Activated naive CD8-positive, alpha-beta T cell treated with anti-CD3 and anti-CD28 coated beads, Interleukin-2, amount 10 ng/mL, durations not matched to agents 7 days and 5 days (primary cell): ENCODE measurements at regions not wholly inside any gene's neighbourhood (a gene's known extent, or its start where the extent isn't known, plus 50 kb on each side); places are given as distances from the start of the nearest gene placed in this dataset.

Source experiments
- ATAC-seq: fragments of 150-1000 bp; cut with Tn5 transposase; one replicate; pipeline ENCODE4 v1.10.0; 2021; ENCODE audit warnings: low read depth, moderate library complexity
- POLR2A ChIA-PET: fragments of 350-600 bp; sonication (Branson Sonifier 250); formaldehyde crosslinking; loops from one replicate; lab custom pipeline; 2021; ENCODE audit warnings: antibody characterized with exemption; lab: Charles Lee
- DNase-seq: peaks from one replicate; pipeline ENCODE4 v3.0.0; 2021
- H3K27ac Mint-ChIP-seq: one replicate; pipeline ENCODE4 v1.8.0; 2022; ENCODE audit warnings: mild to moderate bottlenecking, mixed read lengths
- H3K27me3 Mint-ChIP-seq: one replicate; pipeline ENCODE4 v1.8.0; 2022; ENCODE audit warnings: mild to moderate bottlenecking, moderate library complexity, mixed read lengths
- H3K36me3 Mint-ChIP-seq: one replicate; pipeline ENCODE4 v1.8.0; 2021; ENCODE audit warnings: mild to moderate bottlenecking, mixed read lengths
- H3K4me1 Mint-ChIP-seq: one replicate; pipeline ENCODE4 v1.8.0; 2021; ENCODE audit warnings: mixed read lengths
- H3K4me3 Mint-ChIP-seq: one replicate; pipeline ENCODE4 v1.8.0; 2022; ENCODE audit warnings: mild to moderate bottlenecking, moderate library complexity, mixed read lengths
- H3K9me3 Mint-ChIP-seq: one replicate; pipeline ENCODE4 v1.8.0; 2021; ENCODE audit warnings: mixed read lengths

DNA sequence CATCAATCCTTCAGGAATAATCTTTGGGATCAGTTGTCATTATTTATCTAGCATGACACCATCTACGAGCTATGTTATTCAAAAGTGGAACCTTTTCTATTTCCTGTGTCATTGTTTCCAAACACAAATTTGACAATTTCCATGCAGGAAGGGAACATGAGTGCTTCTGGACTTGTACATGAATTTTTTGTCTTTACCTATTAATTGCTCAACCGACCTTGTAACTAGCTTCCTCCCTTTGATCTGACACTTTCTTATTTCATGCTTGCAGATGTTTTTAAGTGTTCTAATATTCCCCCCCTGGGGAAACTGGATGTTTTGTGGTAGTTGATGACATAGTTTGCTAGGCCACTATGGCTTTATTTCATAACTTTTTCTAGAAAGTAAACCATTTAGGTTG lies 139.4 kb downstream of the BMP2 start:
- Mint-ChIP-seq H3K9me3 (peaks cover 2% of the 10 kb centered on the region), H3K36me3 (no peaks in the 10 kb centered on the region), H3K27me3 (no peaks in the 10 kb centered on the region), H3K27ac (no peak overlapping the region), H3K4me1 (no peaks in the 10 kb centered on the region), H3K4me3 (no peak overlapping the region)
- DNase-seq (no peak), ATAC-seq (no peak)
- POLR2A ChIA-PET = no interaction called here

- no peaks in the 10 kb centered on the region for H3K27me3 Mint-ChIP-seq
- H3K4me1 Mint-ChIP-seq = no peaks in the 10 kb centered on the region
- no peak for ATAC-seq
- no peak for DNase-seq
- H3K4me3 Mint-ChIP-seq = no peak overlapping the region
- H3K36me3 Mint-ChIP-seq = no peaks in the 10 kb centered on the region
- no peak overlapping the region for H3K27ac Mint-ChIP-seq
- POLR2A ChIA-PET = no interaction called here
- H3K9me3 Mint-ChIP-seq = peaks cover 3% of the 10 kb centered on the region
Observed at GRCh38 chr20:6908673-6909072, 141.2 kb downstream of the BMP2 start.

GRCh38 chr20:6909608-6910007 lies 142.1 kb downstream of the BMP2 start:
- POLR2A ChIA-PET = no interaction called here
- no peak for DNase-seq
- Mint-ChIP-seq H3K36me3 (no peaks in the 10 kb centered on the region), H3K4me3 (no peak overlapping the region), H3K9me3 (peaks cover 3% of the 10 kb centered on the region), H3K27ac (no peak overlapping the region), H3K4me1 (no peaks in the 10 kb centered on the region), H3K27me3 (no peaks in the 10 kb centered on the region)
- ATAC-seq = no peak

DNA sequence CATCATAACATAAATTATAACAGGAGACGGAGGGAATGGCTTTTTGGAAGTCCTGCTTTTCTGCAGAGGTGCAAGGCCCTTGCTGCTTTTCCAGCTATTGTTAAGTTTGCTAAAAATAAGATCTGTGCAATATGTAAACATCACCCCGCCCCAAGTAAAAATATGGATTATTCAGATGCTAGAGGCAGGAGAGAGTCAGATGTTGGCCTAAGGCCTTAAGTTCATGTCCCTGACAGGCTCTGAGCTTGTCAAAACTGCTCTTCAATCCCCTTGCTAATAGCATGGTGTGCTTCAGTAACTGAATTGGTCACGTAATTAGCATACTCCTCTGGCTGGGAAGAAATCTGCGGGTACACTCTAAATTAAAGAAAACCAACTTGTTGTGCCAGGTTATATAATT lies 147.5 kb downstream of the BMP2 start:
- no peak for DNase-seq
- POLR2A ChIA-PET = no interaction called here
- H3K27ac Mint-ChIP-seq = no peak overlapping the region
- peaks cover 2% of the 10 kb centered on the region for H3K9me3 Mint-ChIP-seq
- no peaks in the 10 kb centered on the region for H3K36me3 Mint-ChIP-seq
- no peak for ATAC-seq
- no peak overlapping the region for H3K4me3 Mint-ChIP-seq
- no peaks in the 10 kb centered on the region for H3K4me1 Mint-ChIP-seq
- no peaks in the 10 kb centered on the region for H3K27me3 Mint-ChIP-seq

- DNase-seq (no peak), ATAC-seq (no peak)
- POLR2A ChIA-PET = no interaction called here
- Mint-ChIP-seq H3K4me1 (no peaks in the 10 kb centered on the region), H3K27ac (no peak overlapping the region), H3K9me3 (peaks cover 2% of the 10 kb centered on the region), H3K4me3 (no peak overlapping the region), H3K36me3 (no peaks in the 10 kb centered on the region), H3K27me3 (no peaks in the 10 kb centered on the region)
Observed at GRCh38 chr20:6916938-6917337, 149.5 kb downstream of the BMP2 start.

- POLR2A ChIA-PET = no interaction called here
- ATAC-seq = no peak
- DNase-seq = no peak
- Mint-ChIP-seq H3K27me3 (no peaks in the 10 kb centered on the region), H3K27ac (no peak overlapping the region), H3K36me3 (no peaks in the 10 kb centered on the region), H3K9me3 (no peaks in the 10 kb centered on the region), H3K4me1 (no peaks in the 10 kb centered on the region), H3K4me3 (no peak overlapping the region)
Observed at GRCh38 chr20:6919792-6920468, 152.4 kb downstream of the BMP2 start.

DNA sequence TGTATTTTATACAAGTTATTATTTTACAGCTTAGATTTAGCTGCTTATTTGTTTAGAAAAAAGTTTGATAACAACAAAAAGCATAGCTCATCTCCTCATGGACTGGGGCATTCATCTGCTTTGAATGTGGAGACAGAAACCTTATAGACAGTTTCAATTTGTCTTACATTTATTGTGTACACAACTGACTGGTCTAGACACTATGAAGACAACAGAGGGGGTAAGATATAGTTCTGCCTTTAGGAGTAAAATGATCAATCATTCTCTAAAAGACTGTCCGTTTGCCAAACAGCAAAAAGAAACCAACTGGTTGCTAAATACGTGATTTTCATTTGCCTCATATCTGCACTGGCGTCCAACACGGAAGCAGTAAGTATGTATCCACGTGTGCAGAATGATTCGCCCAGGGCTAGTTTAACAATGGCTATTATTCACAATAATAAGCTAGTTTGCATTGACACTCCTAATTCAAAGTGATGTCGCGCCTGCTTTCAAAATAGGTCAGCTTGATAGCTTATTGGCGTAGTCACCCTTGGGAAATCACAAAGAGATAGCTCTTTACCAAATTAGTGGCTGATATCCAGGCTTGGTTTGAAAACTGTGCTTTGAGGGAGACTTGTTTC lies 153.6 kb downstream of the BMP2 start:
- Mint-ChIP-seq H3K27ac (no peak overlapping the region), H3K9me3 (no peaks in the 10 kb centered on the region), H3K36me3 (no peaks in the 10 kb centered on the region), H3K27me3 (no peaks in the 10 kb centered on the region), H3K4me1 (no peaks in the 10 kb centered on the region), H3K4me3 (no peak overlapping the region)
- ATAC-seq (no peak), DNase-seq (no peak)
- POLR2A ChIA-PET = no interaction called here

- H3K27me3 Mint-ChIP-seq = no peaks in the 10 kb centered on the region
- H3K9me3 Mint-ChIP-seq = no peaks in the 10 kb centered on the region
- POLR2A ChIA-PET = no interaction called here
- no peak for ATAC-seq
- no peak overlapping the region for H3K27ac Mint-ChIP-seq
- H3K4me1 Mint-ChIP-seq = no peaks in the 10 kb centered on the region
- no peak overlapping the region for H3K4me3 Mint-ChIP-seq
- no peak for DNase-seq
- H3K36me3 Mint-ChIP-seq = no peaks in the 10 kb centered on the region
Observed at GRCh38 chr20:6921717-6922386, 154.4 kb downstream of the BMP2 start.

GRCh38 chr20:6924681-6925080 lies 157.2 kb downstream of the BMP2 start:
- DNase-seq (no peak), ATAC-seq (no peak)
- POLR2A ChIA-PET = no interaction called here
- Mint-ChIP-seq H3K9me3 (peaks cover 4% of the 10 kb centered on the region), H3K4me3 (no peak overlapping the region), H3K4me1 (no peaks in the 10 kb centered on the region), H3K27ac (no peak overlapping the region), H3K36me3 (no peaks in the 10 kb centered on the region), H3K27me3 (no peaks in the 10 kb centered on the region)

DNA sequence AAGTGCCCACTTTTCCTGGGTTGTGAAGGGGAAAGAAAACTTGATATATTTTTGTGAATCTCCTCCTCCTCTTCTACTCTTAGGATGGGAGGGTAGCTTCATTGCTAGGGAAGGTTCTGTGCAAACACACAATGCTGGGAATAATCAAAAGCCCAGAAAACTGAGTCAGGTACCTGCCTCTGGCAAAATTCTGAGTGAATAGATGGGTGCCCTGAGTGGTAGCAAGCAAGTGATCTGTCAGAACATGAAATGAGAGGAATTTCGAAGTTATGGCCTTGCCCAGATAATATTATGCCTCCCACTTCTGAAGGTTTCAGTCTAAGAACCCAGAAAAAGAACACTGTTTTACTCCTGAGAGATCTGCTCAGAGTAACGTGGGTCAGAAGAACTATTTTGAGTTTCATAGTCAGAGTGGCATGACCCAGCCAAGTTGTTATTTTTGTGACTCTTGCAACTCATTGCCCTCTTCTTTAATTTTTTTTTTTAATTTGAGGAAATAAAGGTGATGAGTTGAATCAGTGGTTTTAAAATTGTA lies 158.3 kb downstream of the BMP2 start:
- ATAC-seq (no peak), DNase-seq (no peak)
- H3K9me3 Mint-ChIP-seq = peaks cover 5% of the 10 kb centered on the region
- no peaks in the 10 kb centered on the region for H3K27me3 Mint-ChIP-seq
- POLR2A ChIA-PET = no interaction called here
- no peak overlapping the region for H3K27ac Mint-ChIP-seq
- H3K4me1 Mint-ChIP-seq = no peaks in the 10 kb centered on the region
- H3K36me3 Mint-ChIP-seq = no peaks in the 10 kb centered on the region
- H3K4me3 Mint-ChIP-seq = no peak overlapping the region

- no peak for DNase-seq
- H3K4me1 Mint-ChIP-seq = no peaks in the 10 kb centered on the region
- no peaks in the 10 kb centered on the region for H3K36me3 Mint-ChIP-seq
- no peaks in the 10 kb centered on the region for H3K27me3 Mint-ChIP-seq
- H3K27ac Mint-ChIP-seq = no peak overlapping the region
- peaks cover 2% of the 10 kb centered on the region for H3K9me3 Mint-ChIP-seq
- no peak for ATAC-seq
- POLR2A ChIA-PET = no interaction called here
- H3K4me3 Mint-ChIP-seq = no peak overlapping the region
Observed at GRCh38 chr20:6940048-6940447, 172.6 kb downstream of the BMP2 start.

DNA sequence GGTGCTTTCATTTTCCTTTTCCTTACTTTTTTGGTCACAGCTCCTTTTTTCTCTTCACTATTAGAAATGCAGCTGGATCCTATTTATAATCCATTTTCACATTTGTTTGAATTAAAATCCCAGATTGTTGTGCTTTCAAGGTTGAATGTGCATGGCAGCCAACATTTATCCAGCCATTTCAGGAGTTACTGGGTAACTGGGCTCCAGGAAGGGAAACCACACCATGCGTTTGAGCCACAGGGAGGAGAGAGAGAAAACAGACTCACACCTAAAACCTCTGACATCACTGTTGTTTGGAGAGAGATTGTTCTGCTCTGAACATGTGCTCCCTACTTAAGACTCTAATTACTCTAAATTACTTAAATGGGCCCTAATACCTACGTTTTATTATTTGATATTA lies 173.4 kb downstream of the BMP2 start:
- no peak for DNase-seq
- no peaks in the 10 kb centered on the region for H3K4me1 Mint-ChIP-seq
- POLR2A ChIA-PET = no interaction called here
- no peak overlapping the region for H3K4me3 Mint-ChIP-seq
- ATAC-seq = no peak
- peaks cover 2% of the 10 kb centered on the region for H3K9me3 Mint-ChIP-seq
- H3K27ac Mint-ChIP-seq = no peak overlapping the region
- H3K36me3 Mint-ChIP-seq = no peaks in the 10 kb centered on the region
- H3K27me3 Mint-ChIP-seq = no peaks in the 10 kb centered on the region

GRCh38 chr20:6941571-6941970 lies 174.1 kb downstream of the BMP2 start:
- no peak for ATAC-seq
- Mint-ChIP-seq H3K4me3 (no peak overlapping the region), H3K9me3 (peaks cover 2% of the 10 kb centered on the region), H3K4me1 (no peaks in the 10 kb centered on the region), H3K27me3 (no peaks in the 10 kb centered on the region), H3K36me3 (no peaks in the 10 kb centered on the region), H3K27ac (no peak overlapping the region)
- POLR2A ChIA-PET = no interaction called here
- no peak for DNase-seq

DNA sequence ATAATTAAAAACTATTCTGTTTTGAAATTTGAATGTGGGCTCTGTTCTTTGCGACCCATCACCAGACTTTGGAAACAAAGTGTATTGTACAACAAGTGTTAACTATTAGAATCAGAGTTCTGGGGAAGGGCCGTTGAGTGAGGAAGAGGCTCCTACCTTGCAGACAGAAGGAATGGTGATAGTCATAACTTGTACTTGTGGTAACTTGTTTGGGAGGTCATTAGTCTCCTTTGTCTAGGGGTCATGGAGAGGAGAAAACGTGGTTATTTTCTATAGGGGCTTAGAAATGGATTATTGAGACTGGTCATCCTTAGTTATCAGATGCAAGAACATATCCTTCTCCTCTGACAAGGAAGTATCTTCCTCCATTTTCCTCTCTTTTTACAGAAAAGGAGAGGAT lies 174.8 kb downstream of the BMP2 start:
- H3K36me3 Mint-ChIP-seq = no peaks in the 10 kb centered on the region
- POLR2A ChIA-PET = no interaction called here
- H3K4me1 Mint-ChIP-seq = no peaks in the 10 kb centered on the region
- ATAC-seq (no peak), DNase-seq (no peak)
- H3K4me3 Mint-ChIP-seq = no peak overlapping the region
- H3K27me3 Mint-ChIP-seq = no peaks in the 10 kb centered on the region
- no peak overlapping the region for H3K27ac Mint-ChIP-seq
- no peaks in the 10 kb centered on the region for H3K9me3 Mint-ChIP-seq
